ENCODE measurements at regions not wholly inside any gene's neighbourhood (a gene's known extent, or its start where the extent isn't known, plus 50 kb on each side); places are given as distances from the start of the nearest gene placed in this dataset.

GRCh38 chr2:6312367-6312766 lies 553.3 kb downstream of the CMPK2 start:
- no TSS peak for BruUV-seq (replicated peaks)
- TF ChIP-seq SRF (IDR thresholded peaks at IDR 0.05; ENCODE audit: low read depth) (no peak), RAD21 (IDR thresholded peaks at IDR 0.05; ENCODE audit: low read depth) (no peak), EZH2 (IDR thresholded peaks at IDR 0.05) (no peak), SIN3A (IDR thresholded peaks at IDR 0.05; ENCODE audit: low read depth) (no peak), ZFX (IDR thresholded peaks at IDR 0.05) (no peak)
- H2AFZ ChIP-seq (ENCODE audit: low read depth, low read length, poor library complexity, severe bottlenecking) = no peak overlapping the region
- no peak overlapping the region for H3K9ac ChIP-seq (ENCODE audit: low read length)
- no peak overlapping the region for H3K4me2 ChIP-seq (ENCODE audit: low read length)
- H3K36me3 ChIP-seq (ENCODE audit: control insufficient read depth in 1 of 2, insufficient read depth in 2 of 2, low read length in 2 of 2) = no peaks in the 10 kb centered on the region
- H3K27me3 ChIP-seq (ENCODE audit: insufficient read depth, low read length) = no peaks in the 10 kb centered on the region
- H3K79me2 ChIP-seq (ENCODE audit: insufficient read depth, low read length) = no peaks in the 10 kb centered on the region
- ChIA-PET POLR2A (no interaction called here), CTCF (no interaction called here), RAD21 (ENCODE audit: low non-redundant PET in 1 of 2, low total read pairs in 2 of 2, uncharacterized antibody in 2 of 2, unreplicated experiment in 2 of 2) (no interaction called here)
- no peaks in the 10 kb centered on the region for H3K9me2 ChIP-seq (ENCODE audit: insufficient read depth)
- DNase-seq (ENCODE audit: low read depth, low spot score) (no peak), ATAC-seq (no peak)
- H3K4me1 ChIP-seq (ENCODE audit: control insufficient read depth in 1 of 2, insufficient read depth in 2 of 2, low read length in 2 of 2) = no peaks in the 10 kb centered on the region
- intact Hi-C loops (cut with micrococcal nuclease) = no loop called here
- H4K20me1 ChIP-seq (ENCODE audit: insufficient read depth) = no peaks in the 10 kb centered on the region
- peaks cover 4 to 5% of the 10 kb centered on the region in 2 experiments; a peak in 2 of 4 replicates for H3K9me3 ChIP-seq (ENCODE audit: control insufficient read depth in 1 of 2, insufficient read depth in 1 of 2, low read depth in 1 of 2, low read length in 2 of 2)
- H3K4me3 ChIP-seq (replicated peaks in 1 of 2; ENCODE audit: low read depth in 1 of 2, low read length in 2 of 2) = no peak overlapping the region
- H3K27ac ChIP-seq (ENCODE audit: low read depth, low read length) = no peak overlapping the region

- Histone ChIP-seq H3K36me3 (ENCODE audit: control insufficient read depth in 1 of 2, insufficient read depth in 2 of 2, low read length in 2 of 2) (no peaks in the 10 kb centered on the region), H3K79me2 (ENCODE audit: insufficient read depth, low read length) (no peaks in the 10 kb centered on the region), H4K20me1 (ENCODE audit: insufficient read depth) (no peaks in the 10 kb centered on the region), H3K4me3 (replicated peaks in 1 of 2; ENCODE audit: low read depth in 1 of 2, low read length in 2 of 2) (no peak overlapping the region), H3K27me3 (ENCODE audit: insufficient read depth, low read length) (no peaks in the 10 kb centered on the region), H3K9ac (ENCODE audit: low read length) (no peak overlapping the region), H3K4me1 (ENCODE audit: control insufficient read depth in 1 of 2, insufficient read depth in 2 of 2, low read length in 2 of 2) (no peaks in the 10 kb centered on the region), H3K9me3 (ENCODE audit: control insufficient read depth in 1 of 2, insufficient read depth in 1 of 2, low read depth in 1 of 2, low read length in 2 of 2) (peaks cover 2 to 4% of the 10 kb centered on the region in 2 experiments; a peak in 2 of 4 replicates), H3K9me2 (ENCODE audit: insufficient read depth) (no peaks in the 10 kb centered on the region), H3K4me2 (ENCODE audit: low read length) (no peak overlapping the region), H3K27ac (ENCODE audit: low read depth, low read length) (no peak overlapping the region), H2AFZ (ENCODE audit: low read depth, low read length, poor library complexity, severe bottlenecking) (no peak overlapping the region)
- intact Hi-C loops (cut with micrococcal nuclease) = no loop called here
- ATAC-seq (no peak), DNase-seq (ENCODE audit: low read depth, low spot score) (no peak)
- CTCF ChIA-PET = no interaction called here
- BruUV-seq (replicated peaks) = no TSS peak
- RAD21 ChIA-PET (ENCODE audit: low non-redundant PET in 1 of 2, low total read pairs in 2 of 2, uncharacterized antibody in 2 of 2, unreplicated experiment in 2 of 2) = no interaction called here
- POLR2A ChIA-PET = no interaction called here
- TF ChIP-seq POLR2AphosphoS5 (IDR thresholded peaks at IDR 0.05; ENCODE audit: low read depth, low read length) = no peak
- TF ChIP-seq CBX3 (IDR thresholded peaks at IDR 0.05; ENCODE audit: low read depth) = no peak
- no peak for TF ChIP-seq ZNF274 (IDR thresholded peaks at IDR 0.05; ENCODE audit: low read depth, low read length)
- TF ChIP-seq YY1 (IDR thresholded peaks at IDR 0.05; ENCODE audit: extremely low read depth, insufficient replicate concordance, low read depth, low read length) = no peak
- TF ChIP-seq REST (IDR thresholded peaks at IDR 0.05; ENCODE audit: low read depth) = no peak
- no peak for TF ChIP-seq TCF7L2 (IDR thresholded peaks at IDR 0.05; ENCODE audit: borderline replicate concordance, extremely low read depth, insufficient read depth, insufficient read length)
- TF ChIP-seq ZFX (IDR thresholded peaks at IDR 0.05) = no peak
- no peak for TF ChIP-seq SP1 (IDR thresholded peaks at IDR 0.05; ENCODE audit: low read depth)
- TF ChIP-seq EZH2phosphoT487 (IDR thresholded peaks at IDR 0.05; ENCODE audit: borderline replicate concordance) = no peak
- TF ChIP-seq CEBPB (IDR thresholded peaks at IDR 0.05; ENCODE audit: low read depth) = no peak
- TF ChIP-seq SRF (IDR thresholded peaks at IDR 0.05; ENCODE audit: low read depth) = no peak
- no peak for TF ChIP-seq CTCF (IDR thresholded peaks at IDR 0.05 in 2 of 3, conservative IDR thresholded peaks at IDR 0.05 in 1 of 3; ENCODE audit: borderline replicate concordance in 1 of 3, insufficient read depth in 1 of 3, low read depth in 2 of 3, low read length in 2 of 3)
- TF ChIP-seq EGR1 (IDR thresholded peaks at IDR 0.05; ENCODE audit: low read depth) = no peak
Observed at GRCh38 chr2:6314218-6314960, 551.3 kb downstream of the CMPK2 start.

Data from HCT116 (cell line).